GM12891 (cell line): ENCODE measurements at regions not wholly inside any gene's neighbourhood (a gene's known extent, or its start where the extent isn't known, plus 50 kb on each side); places are given as distances from the start of the nearest gene placed in this dataset.

Experiments
- PAX5 ChIP-seq: IDR thresholded peaks from 2 replicates; pipeline ENCODE4 v1.6.1; 2011; ENCODE audit warnings: low read length, moderate library complexity, mild to moderate bottlenecking; ENCODE audit not compliant: insufficient read depth, severe bottlenecking
- POLR2A ChIP-seq: IDR thresholded peaks from 2 replicates; pipeline ENCODE4 v1.6.1; 2011; ENCODE audit warnings: low read depth, low read length, control low read depth
- POLR2AphosphoS5 ChIP-seq: IDR thresholded peaks from 2 replicates; pipeline ENCODE4 v1.6.1; 2011; ENCODE audit warnings: low read depth, low read length, control low read depth
- POU2F2 ChIP-seq: IDR thresholded peaks from 2 replicates; pipeline ENCODE4 v1.6.1; 2011; ENCODE audit warnings: low read depth, mild to moderate bottlenecking, control low read depth, low read length, moderate library complexity
- TAF1 ChIP-seq: IDR thresholded peaks from 2 replicates; pipeline ENCODE4 v1.6.1; 2011; ENCODE audit warnings: low read depth, low read length, control low read depth

- TF ChIP-seq POLR2A = no peak
- no peak for TF ChIP-seq PAX5
- no peak for TF ChIP-seq POLR2AphosphoS5
- no peak for TF ChIP-seq TAF1
- no peak for TF ChIP-seq POU2F2
Measured at GRCh38 chr10:29146311-29147100, 142.4 kb upstream of the LYZL1 start.
